Loucy (cell line): ENCODE measurements at regions not wholly inside any gene's neighbourhood (a gene's known extent, or its start where the extent isn't known, plus 50 kb on each side); places are given as distances from the start of the nearest gene placed in this dataset.
A peak's percentile ranks its signal among the peaks of the same experiment; 100 is the strongest.

ENCODE experiments used
- CTCF ChIP-seq: fragments of 200-600 bp; sonication (generic); conservative IDR thresholded peaks from 2 replicates; pipeline ENCODE4 v1.5.1; 2014; ENCODE audit warnings: mild to moderate bottlenecking, antibody characterized with exemption, low read length
- EZH2phosphoT487 ChIP-seq: fragments of 200-600 bp; IDR thresholded peaks from 2 replicates; pipeline ENCODE4 v1.6.1; 2018; ENCODE audit warnings: antibody characterized with exemption, mild to moderate bottlenecking, moderate library complexity, borderline replicate concordance

- TF ChIP-seq CTCF (peak; percentile 32; the same call in 1 of the 2 replicates), EZH2phosphoT487 (no peak)
Observed at GRCh38 chr5:87539839-87540238, 127.1 kb upstream of the CCNH start.
